ENCODE measurements at regions not wholly inside any gene's neighbourhood (a gene's known extent, or its start where the extent isn't known, plus 50 kb on each side); places are given as distances from the start of the nearest gene placed in this dataset.

- TF ChIP-seq CTCF (IDR thresholded peaks at IDR 0.05; ENCODE audit: control extremely low read depth in 1 of 3, insufficient read depth in 1 of 3, low read depth in 1 of 3, low read length in 3 of 3) = no peak
- TF ChIP-seq RNF2 (IDR thresholded peaks at IDR 0.05; ENCODE audit: borderline replicate concordance, low read depth, low read length, missing control alignments, poor library complexity, severe bottlenecking) = no peak
- no peak for TF ChIP-seq NRF1 (IDR thresholded peaks at IDR 0.05; ENCODE audit: low read depth, low read length)
- no peak for TF ChIP-seq POLR2A (IDR thresholded peaks at IDR 0.05; ENCODE audit: control extremely low read depth in 1 of 2, low read depth in 2 of 2, low read length in 2 of 2)
- TF ChIP-seq CHD1 (IDR thresholded peaks at IDR 0.05; ENCODE audit: low read depth, low read length) = no peak
- no peak for TF ChIP-seq BACH1 (IDR thresholded peaks at IDR 0.05; ENCODE audit: low read length)
- TF ChIP-seq EZH2 (IDR thresholded peaks at IDR 0.05; ENCODE audit: low read depth, low read length, severe bottlenecking) = no peak
- TF ChIP-seq MAFK (IDR thresholded peaks at IDR 0.05; ENCODE audit: low read depth, low read length) = no peak
- TF ChIP-seq HDAC2 (IDR thresholded peaks at IDR 0.05; ENCODE audit: borderline replicate concordance in 1 of 2, low read depth in 2 of 2, low read length in 2 of 2) = no peak
- TF ChIP-seq RAD21 (IDR thresholded peaks at IDR 0.05 in 1 of 2, conservative IDR thresholded peaks at IDR 0.05 in 1 of 2; ENCODE audit: low read depth in 2 of 2, low read length in 2 of 2) = no peak
- TF ChIP-seq SP1 (IDR thresholded peaks at IDR 0.05; ENCODE audit: low read depth, low read length) = no peak
- no peak for TF ChIP-seq BRCA1 (IDR thresholded peaks at IDR 0.05; ENCODE audit: low read depth, low read length)
Observed at GRCh38 chr7:53336105-53336668, 300.8 kb downstream of the POM121L12 start.

Measured in H1 (cell line).